ENCODE measurements at regions not wholly inside any gene's neighbourhood (a gene's known extent, or its start where the extent isn't known, plus 50 kb on each side); places are given as distances from the start of the nearest gene placed in this dataset.

DNA sequence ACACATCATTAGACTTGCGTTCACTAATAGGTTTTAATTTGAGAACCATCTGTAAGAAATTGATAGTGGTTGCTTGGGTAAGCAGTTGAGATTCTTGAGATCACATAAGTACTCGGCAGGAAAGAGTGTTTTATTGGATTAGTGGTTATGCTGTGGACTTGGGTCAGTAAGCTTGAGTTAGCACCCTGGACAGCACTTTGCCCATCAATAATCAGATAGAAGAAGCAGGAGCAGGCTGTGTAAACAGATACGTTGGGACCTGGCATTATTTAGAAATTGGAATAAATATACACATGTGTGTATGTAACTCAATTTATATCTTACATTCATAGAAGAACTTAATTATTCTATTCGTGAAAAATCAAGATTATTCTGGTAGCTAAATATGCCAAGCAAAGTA lies 357.5 kb upstream of the SMIM31 start:
- Mint-ChIP-seq H3K9me3 (no peaks in the 10 kb centered on the region), H3K27ac (no peak overlapping the region), H3K4me1 (no peaks in the 10 kb centered on the region), H3K36me3 (ENCODE audit: low read depth) (no peaks in the 10 kb centered on the region), H3K4me3 (no peak overlapping the region), H3K27me3 (ENCODE audit: low read depth) (no peaks in the 10 kb centered on the region)
- TF ChIP-seq CTCF (IDR thresholded peaks at IDR 0.05; ENCODE audit: unreplicated experiment in 3 of 3) = no peak

DNA sequence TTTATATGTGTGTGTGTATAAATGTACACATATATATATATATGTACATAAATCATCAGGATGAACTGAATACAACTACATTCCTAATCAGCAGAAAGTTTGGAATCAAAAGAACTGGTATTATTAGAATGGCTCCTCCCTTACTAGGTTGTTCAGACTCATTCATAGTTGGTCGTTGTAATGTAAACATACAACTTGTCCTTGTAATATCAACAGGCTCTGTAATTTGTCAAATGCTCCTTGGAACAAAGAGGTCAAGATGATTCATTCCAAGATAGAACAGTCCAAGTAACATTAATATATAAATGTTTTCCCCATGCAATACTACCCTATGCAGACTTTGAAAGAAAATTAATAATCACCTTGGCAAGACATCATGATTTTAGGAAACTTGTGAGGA lies 351.4 kb upstream of the SMIM31 start:
- Mint-ChIP-seq H3K9me3 (no peaks in the 10 kb centered on the region), H3K4me3 (no peak overlapping the region), H3K27me3 (ENCODE audit: low read depth) (no peaks in the 10 kb centered on the region), H3K27ac (no peak overlapping the region), H3K4me1 (no peaks in the 10 kb centered on the region), H3K36me3 (ENCODE audit: low read depth) (no peaks in the 10 kb centered on the region)
- TF ChIP-seq CTCF (IDR thresholded peaks at IDR 0.05; ENCODE audit: unreplicated experiment in 3 of 3) = no peak

GRCh38 chr4:164405774-164406173 lies 348.2 kb upstream of the SMIM31 start:
- Mint-ChIP-seq H3K36me3 (ENCODE audit: low read depth) (no peaks in the 10 kb centered on the region), H3K9me3 (no peaks in the 10 kb centered on the region), H3K27me3 (ENCODE audit: low read depth) (no peaks in the 10 kb centered on the region), H3K4me3 (no peak overlapping the region), H3K4me1 (no peaks in the 10 kb centered on the region), H3K27ac (no peak overlapping the region)
- TF ChIP-seq CTCF (IDR thresholded peaks at IDR 0.05; ENCODE audit: unreplicated experiment in 3 of 3) = no peak

GRCh38 chr4:164408831-164409230 lies 345.1 kb upstream of the SMIM31 start:
- no peaks in the 10 kb centered on the region for H3K9me3 Mint-ChIP-seq
- H3K27ac Mint-ChIP-seq = no peak overlapping the region
- TF ChIP-seq CTCF (IDR thresholded peaks at IDR 0.05; ENCODE audit: unreplicated experiment in 3 of 3) = no peak
- no peak overlapping the region for H3K4me3 Mint-ChIP-seq
- H3K4me1 Mint-ChIP-seq = no peaks in the 10 kb centered on the region
- no peaks in the 10 kb centered on the region for H3K27me3 Mint-ChIP-seq (ENCODE audit: low read depth)
- no peaks in the 10 kb centered on the region for H3K36me3 Mint-ChIP-seq (ENCODE audit: low read depth)

DNA sequence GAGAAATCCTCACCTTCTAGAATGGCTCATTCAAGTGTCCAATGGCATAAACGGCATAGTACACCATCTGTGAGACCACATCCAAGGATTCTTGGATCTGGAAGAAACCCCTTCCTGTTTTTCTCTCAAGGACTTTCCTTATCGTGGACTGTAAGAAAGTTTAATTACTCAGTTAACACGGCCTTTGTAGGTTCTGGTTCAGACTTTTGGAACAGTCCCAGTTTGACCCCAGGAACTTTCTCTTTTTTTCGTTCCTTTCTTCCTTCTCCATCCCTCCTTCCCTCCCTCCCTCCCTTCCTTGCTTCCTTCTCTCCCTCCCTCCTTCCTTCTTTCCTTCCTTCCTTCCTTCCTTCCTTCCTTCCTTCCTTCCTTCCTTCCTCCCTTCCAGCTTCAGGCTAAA lies 343.5 kb upstream of the SMIM31 start:
- Mint-ChIP-seq H3K9me3 (no peaks in the 10 kb centered on the region), H3K36me3 (ENCODE audit: low read depth) (no peaks in the 10 kb centered on the region), H3K4me3 (no peak overlapping the region), H3K27ac (no peak overlapping the region), H3K4me1 (no peaks in the 10 kb centered on the region), H3K27me3 (ENCODE audit: low read depth) (no peaks in the 10 kb centered on the region)
- TF ChIP-seq CTCF (IDR thresholded peaks at IDR 0.05; ENCODE audit: unreplicated experiment in 3 of 3) = no peak

DNA sequence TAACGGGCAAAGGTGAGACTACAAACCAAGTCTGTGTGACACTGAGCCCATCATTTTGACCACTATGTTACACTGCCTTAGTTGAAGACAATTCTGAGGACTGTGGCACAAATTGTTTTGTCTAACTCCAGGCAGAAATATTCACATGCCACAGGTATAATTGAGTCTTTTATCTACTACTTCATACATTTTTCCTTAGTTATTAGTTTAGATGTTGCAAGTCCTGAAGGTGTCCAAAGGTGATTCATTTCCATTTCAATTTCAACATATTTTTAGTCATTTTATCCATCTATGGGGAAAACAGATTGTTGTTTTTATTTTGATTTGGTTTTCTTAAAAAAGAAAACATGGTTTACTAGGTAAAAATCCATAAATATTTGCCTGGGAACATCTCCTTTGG lies 341.7 kb upstream of the SMIM31 start:
- no peak for TF ChIP-seq CTCF (IDR thresholded peaks at IDR 0.05; ENCODE audit: unreplicated experiment in 3 of 3)
- Mint-ChIP-seq H3K27me3 (ENCODE audit: low read depth) (no peaks in the 10 kb centered on the region), H3K4me1 (no peaks in the 10 kb centered on the region), H3K36me3 (ENCODE audit: low read depth) (no peaks in the 10 kb centered on the region), H3K9me3 (no peaks in the 10 kb centered on the region), H3K4me3 (no peak overlapping the region), H3K27ac (no peak overlapping the region)

All from nephron (organoid).